Retinal pigment epithelial cell (primary cell): ENCODE measurements at regions not wholly inside any gene's neighbourhood (a gene's known extent, or its start where the extent isn't known, plus 50 kb on each side); places are given as distances from the start of the nearest gene placed in this dataset.

Source experiments
- DNase-seq: peaks from one replicate; pipeline ENCODE4 v3.0.0-alpha.2; 2010; ENCODE audit warnings: low read depth
- H3K4me3 ChIP-seq: 2 replicates; pipeline ENCODE4 v1.5.1; 2011; ENCODE audit warnings: mild to moderate bottlenecking, low read length, control low read depth, moderate library complexity
- CTCF ChIP-seq: conservative IDR thresholded peaks from 2 replicates; pipeline ENCODE4 v1.5.1; 2011; ENCODE audit warnings: low read depth, low read length, control low read depth, inconsistent platforms

- no peak for DNase-seq
- no peak for TF ChIP-seq CTCF
- no peak overlapping the region for H3K4me3 ChIP-seq
Measured at GRCh38 chr3:102068327-102068726, 219.0 kb downstream of the NFKBIZ start.

GRCh38 chr3:102068736-102069135, 219.4 kb downstream of the NFKBIZ start:
- TF ChIP-seq CTCF, result no peak

GRCh38 chr3:102069211-102069662, 219.9 kb downstream of the NFKBIZ start:
- H3K4me3 ChIP-seq, result no peak overlapping the region
- DNase-seq, result no peak
- TF ChIP-seq CTCF, result no peak

More at GRCh38 chr3:102068736-102069135, 219.4 kb downstream of the NFKBIZ start:
- DNase-seq, result no peak
- no peak overlapping the region for H3K4me3 ChIP-seq

GRCh38 chr3:102074946-102075345, 225.6 kb downstream of the NFKBIZ start:
- TF ChIP-seq CTCF, result no peak
- DNase-seq, result no peak
- no peak overlapping the region for H3K4me3 ChIP-seq

GRCh38 chr3:102078401-102078800, 229.1 kb downstream of the NFKBIZ start:
- no peak for TF ChIP-seq CTCF
- no peak overlapping the region for H3K4me3 ChIP-seq
- DNase-seq, result no peak

- no peak for DNase-seq
- no peak for TF ChIP-seq CTCF
- no peak overlapping the region for H3K4me3 ChIP-seq
Measured at GRCh38 chr3:102078854-102079808, 229.8 kb downstream of the NFKBIZ start.

- no peak for TF ChIP-seq CTCF
Measured at GRCh38 chr3:102079809-102080197, 230.5 kb downstream of the NFKBIZ start.

More at GRCh38 chr3:102079809-102080197, 230.5 kb downstream of the NFKBIZ start:
- no peak overlapping the region for H3K4me3 ChIP-seq
- DNase-seq, result no peak
